HG03571 (cell line): ENCODE measurements at regions not wholly inside any gene's neighbourhood (a gene's known extent, or its start where the extent isn't known, plus 50 kb on each side); places are given as distances from the start of the nearest gene placed in this dataset.

Source experiments
- ATAC-seq: cut with Tn5 transposase; IDR thresholded peaks from one replicate; pipeline ENCODE4 v1.9.1; 2021; ENCODE audit not compliant: unreplicated experiment

DNA sequence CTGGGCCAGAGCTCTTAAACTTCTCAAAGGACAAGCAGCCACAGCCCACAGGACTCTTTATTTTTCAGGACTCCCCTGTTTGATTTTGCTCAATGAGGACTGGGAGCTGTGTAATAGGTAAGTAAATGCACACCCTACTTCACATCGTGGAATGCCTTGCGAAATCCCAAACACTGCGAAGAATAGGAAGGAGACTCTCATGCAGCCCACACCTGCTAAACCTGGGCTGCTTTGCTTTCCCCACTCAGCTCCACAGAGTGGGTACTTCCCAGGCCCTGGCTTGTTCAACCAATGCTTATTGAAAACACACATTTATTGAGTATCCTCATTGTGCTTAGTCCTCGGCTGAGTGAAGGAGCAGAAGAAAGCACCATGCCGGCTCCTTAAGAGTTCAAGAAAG lies 103.3 kb upstream of the FSTL4 start:
- ATAC-seq, result no peak

DNA sequence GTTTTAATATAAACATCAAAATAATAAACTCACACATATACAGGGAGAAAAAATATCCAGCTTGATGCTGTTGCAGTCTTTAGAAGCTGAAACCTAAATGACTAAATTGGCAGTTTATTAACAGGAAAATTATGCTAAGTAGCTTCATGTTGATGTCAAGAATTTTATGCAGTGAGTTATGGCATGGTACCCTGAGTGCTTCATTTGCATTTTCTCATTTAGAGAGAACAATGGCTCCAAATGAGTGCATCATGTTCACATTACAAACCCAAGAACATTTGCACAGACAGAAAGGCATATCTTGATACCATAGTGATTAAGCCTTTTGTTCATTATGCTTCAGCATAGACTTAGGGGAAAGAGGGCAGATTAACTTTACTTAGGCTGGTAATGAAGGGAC lies 102.9 kb upstream of the FSTL4 start:
- no peak for ATAC-seq

DNA sequence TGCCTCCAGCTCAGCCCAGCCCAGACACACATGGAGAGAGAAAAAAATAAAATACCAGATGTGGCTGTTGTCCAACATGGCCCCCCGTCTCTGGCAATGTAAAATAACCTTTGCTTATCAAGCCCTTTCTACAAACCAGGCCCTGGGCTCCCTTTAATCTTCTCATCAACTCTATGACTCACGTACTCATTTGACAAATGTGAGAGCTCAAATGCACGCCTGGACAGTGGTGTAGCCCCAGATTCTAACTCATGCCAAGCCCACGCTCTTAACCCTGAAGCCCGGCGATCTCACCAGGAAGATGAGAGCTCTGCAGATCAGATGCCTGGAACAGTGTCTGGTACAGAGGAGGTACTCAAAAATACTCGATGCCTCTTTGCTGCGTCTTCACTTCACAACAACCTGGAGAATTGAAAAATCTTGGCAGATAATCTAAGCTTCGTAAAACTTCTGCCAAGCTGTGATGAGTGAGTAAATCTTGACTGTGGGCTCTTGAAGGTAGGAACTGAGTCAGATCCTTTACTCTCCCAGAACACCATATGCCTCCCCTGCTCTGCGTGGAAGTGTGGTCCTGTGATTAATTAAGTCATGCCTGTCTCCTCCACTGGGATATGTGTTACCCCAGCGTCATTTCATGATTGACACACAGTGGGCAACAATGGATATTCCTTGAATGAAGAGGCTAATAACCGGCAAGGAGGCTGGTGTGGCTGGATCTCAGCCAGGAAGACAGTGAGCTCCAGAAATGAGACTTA lies 102.0 kb upstream of the FSTL4 start:
- ATAC-seq, result no peak

DNA sequence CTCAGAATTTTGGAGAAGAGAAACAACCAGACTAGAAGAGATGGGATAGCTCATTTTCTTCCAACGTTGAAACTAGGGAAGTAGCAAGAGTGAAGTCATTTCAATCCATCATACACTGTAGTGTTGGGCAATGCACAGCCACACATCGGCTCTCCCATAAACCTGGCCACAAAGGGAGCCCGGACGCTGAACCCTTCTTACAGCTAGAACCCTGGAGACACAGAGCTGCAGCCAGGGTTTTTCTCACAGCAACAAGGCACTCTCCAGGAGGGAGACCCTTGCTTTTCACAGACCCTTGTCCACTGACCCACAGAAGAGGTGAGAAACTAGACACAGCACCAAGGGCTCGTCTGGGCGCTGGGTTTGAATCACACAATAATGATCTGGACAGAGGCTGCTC lies 101.4 kb upstream of the FSTL4 start:
- ATAC-seq, result no peak

DNA sequence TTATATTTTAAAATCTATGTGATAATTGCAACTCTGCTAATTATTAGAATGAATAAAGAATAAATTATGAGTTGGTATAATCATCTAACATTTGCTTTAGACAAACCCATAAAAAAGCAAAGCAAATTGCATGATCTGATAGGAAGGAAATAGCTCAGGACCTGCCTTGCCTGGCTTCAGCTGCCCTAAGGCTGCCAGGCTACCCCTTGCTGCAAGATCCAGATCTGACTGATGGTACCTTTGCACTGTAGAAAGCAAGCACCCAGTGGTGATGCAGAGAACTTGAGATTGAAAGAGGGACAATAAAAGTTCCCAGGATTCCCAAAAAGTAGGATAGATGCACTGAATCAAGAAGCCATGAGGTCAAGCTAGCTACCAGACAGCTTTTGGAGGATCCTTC lies 100.9 kb upstream of the FSTL4 start:
- no peak for ATAC-seq

DNA sequence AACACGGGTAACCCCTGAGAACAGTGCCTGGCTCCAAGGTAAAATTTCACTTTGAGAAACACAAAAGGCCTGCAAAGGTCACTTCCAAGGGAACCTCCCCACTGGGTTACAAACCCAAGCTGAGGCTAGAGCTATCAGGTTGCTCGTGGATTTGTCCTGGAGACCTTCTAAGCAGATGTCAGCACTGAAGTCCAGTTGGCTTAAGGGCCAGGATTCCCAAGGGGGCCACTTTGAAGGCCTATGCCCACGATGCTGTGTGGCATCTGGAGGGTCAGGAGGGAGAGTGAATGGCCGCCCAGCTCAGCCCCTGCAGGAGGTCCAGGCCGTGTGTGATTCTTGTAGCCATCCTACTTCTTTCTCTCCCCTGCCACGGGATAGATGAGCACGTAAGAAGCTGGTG lies 100.2 kb upstream of the FSTL4 start:
- no peak for ATAC-seq

DNA sequence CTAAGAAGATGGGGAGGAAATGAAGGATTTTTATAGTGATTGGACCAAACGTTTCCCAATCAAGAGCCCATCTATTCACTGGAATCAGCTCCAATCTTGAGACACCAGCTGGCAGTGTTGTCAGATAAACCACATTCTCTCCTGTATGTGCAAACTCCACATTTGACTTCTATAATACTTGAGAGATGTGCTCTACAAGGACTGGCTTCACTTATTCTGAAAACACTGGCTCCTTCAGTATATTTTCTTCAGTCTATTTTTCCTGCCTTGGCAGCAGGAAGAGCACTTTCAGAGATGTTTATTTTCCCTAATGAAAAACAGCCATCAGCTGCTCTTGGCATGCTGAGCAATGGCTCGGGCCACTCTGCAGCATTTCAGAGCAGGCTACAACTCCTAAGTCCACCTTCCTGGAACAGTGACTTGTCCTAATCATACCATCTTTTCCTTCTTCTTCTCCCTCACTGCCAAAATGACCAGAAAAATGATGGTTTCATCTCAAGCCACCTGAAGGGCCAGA lies 96.9 kb upstream of the FSTL4 start:
- no peak for ATAC-seq

DNA sequence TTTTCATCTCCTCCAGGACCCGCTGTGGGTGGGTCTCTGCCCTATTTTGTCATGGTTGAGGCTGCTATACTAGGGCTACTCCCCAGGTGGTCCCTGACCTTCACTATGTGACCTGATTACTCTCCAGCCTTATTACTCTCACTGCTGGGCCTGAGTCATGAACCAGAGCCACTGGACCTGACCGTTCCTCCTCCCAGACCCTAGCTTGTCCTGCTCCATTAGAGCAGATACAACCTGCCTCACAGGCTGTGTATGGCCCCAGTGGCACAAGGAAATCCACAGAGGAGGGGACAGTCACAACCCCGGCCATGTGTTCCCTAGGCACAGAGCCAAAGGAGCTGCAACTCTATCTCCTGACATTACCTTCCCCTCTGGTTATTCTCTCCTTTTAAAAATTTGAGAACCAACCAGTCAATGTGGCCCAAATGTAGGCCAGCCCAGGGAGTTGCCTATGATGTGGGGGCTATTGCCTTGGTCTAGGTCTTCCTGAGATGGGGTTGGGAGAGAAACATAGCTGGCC lies 96.0 kb upstream of the FSTL4 start:
- no peak for ATAC-seq

DNA sequence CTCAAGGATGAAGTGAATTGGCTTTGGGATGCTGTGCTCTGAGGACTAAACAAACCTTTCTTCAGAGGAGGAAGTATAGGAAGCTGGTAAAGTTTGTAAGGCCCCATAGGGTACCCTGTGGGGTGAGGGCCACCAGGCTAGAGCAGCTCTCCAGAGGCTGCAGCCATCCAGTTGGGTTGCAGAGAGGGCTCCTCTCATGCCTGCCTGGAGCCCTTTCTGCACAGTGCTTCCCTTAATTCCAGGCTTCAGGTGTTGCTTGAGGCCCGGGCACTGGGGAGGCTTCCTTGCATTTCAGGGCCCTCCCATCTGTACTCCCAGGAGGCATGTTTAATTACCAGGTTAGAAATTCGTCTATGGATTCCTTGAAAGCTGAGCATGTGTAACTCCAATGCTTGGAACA lies 95.3 kb upstream of the FSTL4 start:
- ATAC-seq, result no peak

DNA sequence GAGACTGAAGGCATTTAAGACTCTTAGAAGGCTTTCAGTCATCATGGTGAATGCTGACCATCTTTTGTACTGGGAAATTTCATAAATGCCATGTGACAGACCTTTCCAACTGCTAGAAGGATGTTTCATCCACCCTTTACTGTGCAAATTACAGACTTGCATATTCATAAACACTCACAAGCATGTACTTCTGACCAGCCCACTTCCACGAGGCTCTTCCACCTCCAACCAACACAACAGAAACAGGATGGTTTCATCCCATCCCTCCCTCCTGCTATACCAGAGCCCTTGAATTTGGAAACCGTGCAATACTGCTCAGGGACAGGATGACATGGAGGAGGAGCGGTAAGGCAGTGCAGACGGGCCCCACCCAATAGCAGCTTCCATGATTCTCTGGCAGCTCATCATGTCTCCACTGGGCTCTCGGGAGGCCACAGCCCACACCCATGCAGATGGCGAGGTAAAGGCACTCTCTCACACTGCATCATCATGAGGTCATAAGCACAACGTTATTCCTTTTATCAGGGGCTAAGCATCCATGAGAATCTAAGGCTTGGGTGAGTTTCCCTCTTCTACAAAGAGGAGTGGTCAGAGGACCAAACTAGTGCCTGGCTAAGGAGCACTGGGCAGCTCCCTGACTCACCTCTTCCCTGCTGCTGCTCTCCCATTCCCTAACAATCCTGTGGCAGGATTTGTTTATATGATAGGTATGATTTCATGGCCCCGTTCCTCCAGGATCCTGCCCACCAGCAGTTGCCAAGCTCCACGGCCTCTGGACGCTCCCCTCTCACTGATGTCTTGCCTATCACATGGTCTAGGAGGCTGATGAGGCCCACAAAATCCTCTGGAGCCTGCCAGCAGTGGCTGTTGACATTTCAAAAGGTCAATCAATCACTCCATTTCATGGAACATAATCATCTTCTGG lies 94.4 kb upstream of the FSTL4 start:
- ATAC-seq, result no peak

DNA sequence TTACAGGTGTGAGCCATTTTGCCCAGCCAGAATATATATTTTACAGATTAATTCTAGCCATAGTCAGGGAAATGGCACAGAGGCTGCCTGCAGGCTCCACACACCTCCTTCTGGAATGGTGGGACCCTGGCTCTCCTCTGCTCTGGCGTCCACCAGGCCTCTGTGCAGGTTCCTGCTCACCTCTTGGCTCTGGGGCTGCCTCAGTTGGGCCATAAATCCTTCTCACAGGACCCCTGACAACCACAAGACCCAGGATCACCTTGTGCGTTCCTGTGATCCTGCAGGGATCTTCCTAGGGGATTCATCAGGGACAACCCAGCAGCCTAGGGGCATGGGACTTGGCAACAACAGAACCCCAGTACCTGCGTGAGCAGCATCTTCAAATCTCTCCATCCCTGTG lies 93.0 kb upstream of the FSTL4 start:
- ATAC-seq, result no peak

DNA sequence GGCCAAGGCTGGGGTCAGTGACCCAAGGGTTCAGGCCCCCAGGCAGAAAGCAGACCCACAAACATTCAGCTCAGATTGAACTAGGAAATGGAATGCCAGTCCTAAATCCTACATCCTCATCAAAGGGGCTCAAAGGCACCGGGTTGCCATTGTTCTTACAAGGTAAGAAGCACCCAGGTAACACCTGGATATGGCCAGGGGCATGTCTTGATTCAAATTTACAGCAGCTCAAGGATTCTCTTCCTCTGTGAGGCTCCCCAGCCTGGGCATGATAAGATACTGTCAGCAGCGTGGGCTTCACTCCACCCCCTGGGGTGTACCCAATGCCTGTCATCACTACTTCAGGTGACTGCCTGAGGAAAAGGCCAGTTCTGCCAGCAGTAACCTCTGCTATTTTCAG lies 92.1 kb upstream of the FSTL4 start:
- no peak for ATAC-seq

DNA sequence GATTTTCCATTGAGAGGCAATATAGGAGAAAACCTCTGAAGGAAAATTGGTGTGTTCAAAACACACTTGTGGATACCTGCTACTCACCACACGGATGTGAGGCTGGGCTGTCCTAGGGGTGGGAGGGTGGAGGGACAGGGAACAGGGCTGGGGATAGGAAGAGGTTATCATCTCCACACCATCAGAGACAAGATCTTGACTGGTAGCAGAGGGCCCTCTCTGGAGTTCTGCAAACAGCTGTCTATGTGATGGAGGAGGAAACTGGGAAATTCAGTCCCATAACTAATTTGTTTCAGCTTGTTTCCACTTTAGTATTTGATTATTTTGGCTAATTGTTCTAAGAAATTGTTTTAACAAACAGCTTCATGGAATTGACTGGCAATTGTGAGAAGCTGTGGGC lies 91.6 kb upstream of the FSTL4 start:
- ATAC-seq, result no peak

DNA sequence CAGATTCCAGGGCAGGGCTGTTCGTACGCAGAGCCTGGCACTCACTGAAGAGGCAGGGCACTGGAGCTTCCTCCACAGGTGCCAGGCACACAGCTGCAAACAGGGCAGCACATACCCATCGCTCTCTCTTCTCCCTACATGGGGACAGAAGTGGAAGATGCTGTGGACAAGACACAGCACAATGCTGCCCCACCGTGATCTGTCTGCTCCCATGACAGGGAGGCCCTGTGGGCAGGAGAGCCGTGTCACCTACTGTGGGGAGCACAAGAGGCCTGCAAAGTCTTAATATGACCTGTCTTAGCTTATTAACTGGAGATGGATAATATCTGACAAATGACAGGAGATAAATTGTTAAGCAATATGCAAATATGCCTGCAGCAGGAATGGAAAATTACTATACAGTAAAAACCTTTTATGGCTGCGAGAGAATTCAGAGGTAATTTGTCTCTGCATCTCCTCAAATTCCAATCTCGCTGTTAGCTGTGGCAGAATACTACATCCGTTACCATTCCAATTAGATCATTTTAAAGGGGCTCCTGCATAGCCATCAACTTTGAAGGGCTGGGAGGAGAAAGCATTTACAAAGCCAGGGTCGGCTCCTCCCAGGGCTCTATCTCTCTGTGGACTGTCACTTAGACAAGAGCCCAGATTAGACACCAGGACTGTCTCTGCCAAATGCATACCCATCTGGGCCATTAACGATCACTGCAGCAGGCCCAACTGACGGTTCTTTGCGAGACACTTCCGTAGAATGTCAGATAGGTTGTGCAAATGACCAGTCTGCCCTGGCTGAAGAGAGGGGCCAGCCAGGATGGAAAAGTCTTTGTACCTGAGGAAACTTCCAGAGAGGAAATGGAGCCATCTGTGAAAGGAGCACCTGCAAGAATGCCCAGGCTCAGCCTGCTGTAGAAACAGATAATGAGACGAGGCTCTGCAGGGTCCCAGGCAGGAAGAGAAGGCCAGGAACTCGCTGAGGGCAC lies 90.7 kb upstream of the FSTL4 start:
- ATAC-seq, result no peak

DNA sequence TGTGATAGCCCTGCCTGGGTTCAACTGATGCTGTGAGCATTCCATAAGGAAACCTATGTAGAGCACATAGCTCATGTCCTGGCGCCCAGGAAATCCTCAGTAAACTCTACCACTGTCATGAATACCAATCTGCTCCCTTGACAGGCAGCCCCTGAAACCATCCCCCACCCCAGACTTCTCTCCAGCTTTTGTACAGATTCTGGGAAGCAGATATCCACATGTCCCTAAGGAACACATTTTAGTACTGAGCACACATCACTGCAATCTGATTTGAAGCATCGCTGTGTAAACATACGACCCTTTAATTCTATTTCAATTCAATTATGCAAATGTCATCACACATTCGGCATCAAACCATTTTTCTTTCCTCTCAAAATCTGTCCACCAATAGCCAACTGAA lies 89.5 kb upstream of the FSTL4 start:
- no peak for ATAC-seq

DNA sequence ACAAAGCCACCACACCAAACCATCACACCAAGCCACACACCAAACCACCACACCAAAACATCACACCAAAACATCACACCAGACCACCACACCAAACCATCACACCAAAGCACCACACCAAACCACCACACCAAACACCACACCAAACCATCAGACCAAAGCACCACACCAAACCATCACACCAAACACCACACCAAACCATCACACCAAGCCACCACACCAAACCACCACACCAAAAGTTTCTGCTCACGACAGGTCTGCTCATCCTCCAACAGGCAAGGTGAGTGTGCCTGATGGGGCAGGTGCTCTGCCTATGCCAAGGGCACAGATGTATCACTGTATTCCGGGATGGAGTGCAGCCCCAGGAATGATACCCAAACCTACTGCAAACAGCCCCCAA lies 87.9 kb upstream of the FSTL4 start:
- ATAC-seq, result no peak

DNA sequence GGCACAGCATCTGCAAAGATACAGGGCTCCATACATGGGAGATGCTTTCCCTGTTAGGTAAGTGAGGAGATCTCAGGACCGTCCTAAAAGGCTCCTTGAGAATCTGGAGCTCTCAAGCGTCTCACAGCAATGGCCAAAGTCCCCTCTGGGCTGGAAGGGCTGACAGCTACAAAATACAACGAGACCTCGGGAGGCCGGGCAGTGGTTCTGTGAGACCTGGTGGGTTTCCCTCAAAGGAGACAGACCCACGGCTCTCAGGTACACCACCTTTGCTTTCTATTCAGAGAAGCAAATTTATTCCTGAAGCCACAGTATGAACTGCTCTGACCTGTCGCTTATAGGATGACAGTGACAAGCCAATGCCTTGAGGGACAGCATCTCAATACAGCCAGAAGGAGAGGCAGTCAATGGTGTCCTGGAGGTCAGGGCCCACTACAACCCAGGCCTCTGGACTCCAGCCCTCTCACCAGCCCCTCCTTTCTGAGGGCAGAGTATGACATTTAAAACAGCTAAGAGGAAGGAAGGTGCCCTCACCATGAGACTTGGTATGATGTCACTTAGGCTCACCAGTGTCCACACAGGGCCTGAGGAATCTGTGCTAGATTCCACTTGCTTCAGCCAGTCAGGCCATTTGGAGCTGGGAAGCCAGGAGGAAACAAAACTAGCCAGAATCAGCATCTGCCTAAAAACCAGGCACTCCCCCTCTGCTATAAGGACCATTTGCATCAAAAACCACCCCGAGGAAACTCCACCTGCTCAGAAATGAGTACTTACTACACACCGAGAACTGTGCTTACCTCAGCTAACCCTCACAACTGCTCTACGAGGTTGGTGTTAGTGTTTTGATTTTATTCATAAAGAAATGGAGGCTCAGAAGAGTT lies 86.5 kb upstream of the FSTL4 start:
- ATAC-seq, result no peak

DNA sequence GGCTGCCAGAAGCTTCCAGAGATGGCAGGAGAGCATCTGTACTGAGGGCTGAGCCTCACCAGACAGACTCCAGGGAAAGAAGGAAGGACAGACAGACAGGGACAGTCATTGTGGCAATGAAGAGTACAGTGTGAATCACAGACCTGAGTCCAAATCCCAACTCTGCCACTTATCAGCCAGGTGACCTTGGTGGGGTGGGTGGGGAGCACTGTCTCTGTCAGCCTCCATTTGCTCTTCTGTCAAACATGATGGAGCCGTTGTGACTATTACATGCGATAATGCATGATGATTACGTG lies 85.9 kb upstream of the FSTL4 start:
- no peak for ATAC-seq

DNA sequence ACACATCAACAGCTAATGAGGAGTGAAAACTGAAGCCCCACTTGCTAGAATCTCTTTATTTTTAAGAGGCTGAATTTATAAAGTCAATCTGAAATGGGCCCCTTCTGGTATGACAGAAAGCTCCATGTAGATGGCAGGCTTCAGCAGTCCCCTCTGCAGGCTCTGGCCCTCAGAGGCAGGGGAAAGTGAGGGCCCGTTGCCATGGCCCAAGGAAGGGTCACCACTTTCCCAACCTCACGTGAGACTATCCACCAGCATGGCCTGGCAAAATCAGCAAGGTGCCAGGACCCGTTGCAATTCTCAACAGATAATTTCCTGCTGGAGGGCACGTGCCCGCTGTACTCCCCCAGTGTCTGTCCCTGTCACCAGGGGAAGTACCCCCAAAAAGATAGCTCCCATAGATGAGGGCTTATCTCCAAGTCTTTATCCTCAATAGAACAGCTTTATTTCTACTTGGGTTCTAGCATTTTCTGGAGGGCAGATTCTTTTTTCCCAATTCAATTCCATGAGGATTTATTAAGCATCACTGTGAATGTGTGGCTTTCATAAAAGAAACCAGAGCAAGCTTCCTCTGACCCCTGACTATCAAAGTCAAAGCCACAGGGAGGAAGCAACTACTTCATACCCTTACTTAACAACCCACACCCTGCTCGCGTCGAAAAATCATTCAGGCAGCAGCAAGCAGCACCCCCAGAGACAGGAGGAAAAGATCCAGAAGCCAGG lies 85.4 kb upstream of the FSTL4 start:
- ATAC-seq, result no peak
